Iris pigment epithelial cell (primary cell): ENCODE measurements at regions not wholly inside any gene's neighbourhood (a gene's known extent, or its start where the extent isn't known, plus 50 kb on each side); places are given as distances from the start of the nearest gene placed in this dataset.

ENCODE experiments used
- DNase-seq: peaks from one replicate; pipeline ENCODE4 v3.0.0-alpha.2; 2011; ENCODE audit warnings: low read depth

DNA sequence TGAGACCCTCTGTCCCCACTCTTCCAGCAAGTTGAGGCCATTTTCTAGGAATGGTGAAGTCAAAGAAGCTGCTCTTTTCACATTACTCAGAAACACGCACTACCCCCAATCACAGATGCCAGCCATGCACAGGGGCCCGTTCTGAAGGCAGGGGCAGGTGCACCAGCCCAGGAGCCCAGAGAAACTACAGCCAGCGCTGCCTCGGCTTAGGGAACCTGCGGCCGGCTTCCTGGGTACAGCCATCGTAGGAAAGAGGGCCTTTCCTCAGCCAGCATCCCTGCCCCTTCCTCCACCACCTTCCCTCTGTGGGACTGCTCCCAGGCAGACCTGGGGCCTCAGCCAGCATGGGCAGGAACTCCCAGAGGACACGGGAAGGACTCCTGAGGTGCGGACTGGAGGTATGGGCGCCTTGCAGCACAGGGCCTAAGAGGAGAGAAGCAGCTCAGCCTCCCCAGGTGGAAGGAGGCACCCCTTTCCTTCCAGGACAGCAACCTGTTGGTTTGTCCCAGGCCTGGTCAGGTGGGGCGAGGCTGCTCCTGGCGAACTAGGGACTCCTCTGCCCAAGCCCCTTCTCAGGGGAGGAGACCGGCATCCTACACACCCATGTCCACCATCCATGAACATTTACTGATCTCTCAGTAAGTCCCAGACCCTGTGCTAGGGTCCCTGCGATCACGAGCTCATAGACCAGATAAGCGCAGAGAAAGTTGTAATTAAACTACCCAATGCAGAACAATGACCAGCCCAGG is 99.0 kb upstream of the ID2 start:
- DNase-seq: no peak

DNA sequence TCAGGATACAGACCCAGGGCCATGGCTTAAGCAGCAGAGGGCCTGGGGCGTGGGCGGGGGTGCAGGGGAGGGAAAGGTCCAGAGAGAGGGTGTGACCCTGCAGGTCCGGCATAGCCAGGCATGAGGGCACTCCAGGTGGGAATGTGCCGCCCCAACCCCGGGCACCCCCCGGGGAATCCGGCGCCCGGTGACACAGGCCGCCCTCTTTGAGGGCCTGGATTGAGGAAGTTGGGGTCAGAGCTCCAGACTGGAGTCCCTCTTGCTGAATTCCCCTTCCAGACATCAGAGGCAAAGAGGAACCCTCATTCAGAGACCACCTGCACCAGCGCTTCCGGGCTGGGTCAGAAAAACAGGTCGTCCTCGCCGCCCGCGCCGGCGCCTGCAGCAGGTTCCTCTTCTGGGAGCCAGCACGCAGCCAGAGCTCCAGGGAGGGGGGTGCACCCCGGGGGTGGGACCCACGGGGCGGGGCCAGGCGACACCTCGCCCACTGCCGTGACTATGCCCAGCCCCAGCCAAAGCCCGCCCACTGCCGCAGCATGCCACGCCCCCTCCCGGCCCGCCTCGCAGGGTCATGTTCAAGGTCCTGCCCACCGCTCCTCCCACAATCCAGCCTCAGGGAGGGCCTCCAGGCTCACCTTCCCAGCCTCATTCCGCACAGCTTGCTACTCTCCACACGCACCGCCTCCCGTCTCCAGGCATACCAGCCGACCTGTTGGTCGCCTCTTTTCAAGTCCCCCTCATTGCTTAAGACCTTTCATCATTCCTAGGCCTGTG is 98.3 kb upstream of the ID2 start:
- DNase-seq: peak; percentile 68

DNA sequence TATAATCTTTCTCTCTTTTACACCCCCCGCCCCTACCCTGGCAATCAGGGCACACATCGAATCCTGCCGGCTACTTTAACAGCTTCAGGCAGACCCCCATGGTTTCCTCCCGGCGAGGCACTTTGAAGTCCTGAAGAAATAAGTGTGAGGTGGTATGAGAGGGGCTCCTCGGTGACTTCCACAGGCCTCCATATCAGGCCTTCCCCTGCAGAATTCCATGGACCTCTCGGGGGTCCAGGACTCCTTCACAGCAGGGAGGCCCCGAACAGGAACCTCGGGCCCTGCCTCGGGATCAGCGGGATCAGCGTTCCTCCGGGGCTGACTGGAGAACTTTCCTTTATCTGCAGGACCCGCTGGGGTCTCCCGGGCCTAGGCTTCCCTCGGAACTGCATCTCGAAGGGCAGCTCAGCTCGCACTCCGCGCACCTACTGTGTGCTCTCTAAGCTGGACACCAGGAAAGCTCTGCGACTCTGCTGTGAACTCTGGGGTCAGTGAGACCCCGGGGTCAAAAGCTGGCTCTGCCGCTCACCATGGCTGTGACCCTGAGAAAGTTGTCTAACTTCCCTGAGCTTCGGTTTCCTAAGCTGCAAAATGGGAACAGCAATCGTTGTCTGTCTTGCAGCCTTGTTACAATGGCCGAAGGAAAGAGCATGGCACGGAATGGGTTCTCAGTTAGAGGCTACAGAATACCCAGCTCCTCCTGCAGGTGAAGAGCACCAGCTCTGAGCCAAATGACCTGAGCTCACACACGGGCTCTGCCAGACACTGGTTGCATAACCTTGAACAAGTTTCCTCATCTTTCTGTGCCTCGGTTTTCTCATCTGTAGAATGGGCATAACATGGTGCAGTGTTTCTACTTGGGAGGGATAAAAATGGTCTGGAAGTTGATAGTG is 97.4 kb upstream of the ID2 start:
- DNase-seq: no peak

DNA sequence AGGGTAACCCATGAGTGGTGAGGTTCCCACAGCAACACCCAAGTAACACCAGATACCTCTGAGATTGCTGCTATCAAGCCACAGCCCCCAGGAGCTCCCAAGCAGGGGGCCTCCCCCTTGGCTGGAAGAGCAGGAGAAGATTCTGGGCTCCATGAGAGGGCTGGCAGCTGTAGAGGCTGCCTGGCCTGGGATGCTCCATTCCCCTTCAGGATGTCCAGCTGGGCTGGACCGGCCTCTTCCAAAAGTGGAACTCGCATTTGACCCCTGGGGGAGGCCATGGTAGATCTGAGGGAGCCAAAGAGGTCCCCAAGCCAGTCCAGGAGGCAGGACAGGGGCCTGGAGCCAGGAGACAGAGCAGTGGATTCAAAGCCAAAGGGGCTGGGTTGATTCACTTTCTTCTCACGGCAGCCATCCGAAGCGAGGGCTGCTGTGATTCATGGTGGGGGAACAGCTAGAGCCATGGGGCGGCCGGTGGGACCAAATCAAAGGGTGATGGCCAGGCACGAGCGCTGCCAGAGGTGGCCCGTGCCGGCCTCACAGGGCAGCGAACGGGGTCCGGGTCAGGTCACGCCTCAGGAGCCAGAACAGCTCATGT is 95.3 kb upstream of the ID2 start:
- no peak for DNase-seq

DNA sequence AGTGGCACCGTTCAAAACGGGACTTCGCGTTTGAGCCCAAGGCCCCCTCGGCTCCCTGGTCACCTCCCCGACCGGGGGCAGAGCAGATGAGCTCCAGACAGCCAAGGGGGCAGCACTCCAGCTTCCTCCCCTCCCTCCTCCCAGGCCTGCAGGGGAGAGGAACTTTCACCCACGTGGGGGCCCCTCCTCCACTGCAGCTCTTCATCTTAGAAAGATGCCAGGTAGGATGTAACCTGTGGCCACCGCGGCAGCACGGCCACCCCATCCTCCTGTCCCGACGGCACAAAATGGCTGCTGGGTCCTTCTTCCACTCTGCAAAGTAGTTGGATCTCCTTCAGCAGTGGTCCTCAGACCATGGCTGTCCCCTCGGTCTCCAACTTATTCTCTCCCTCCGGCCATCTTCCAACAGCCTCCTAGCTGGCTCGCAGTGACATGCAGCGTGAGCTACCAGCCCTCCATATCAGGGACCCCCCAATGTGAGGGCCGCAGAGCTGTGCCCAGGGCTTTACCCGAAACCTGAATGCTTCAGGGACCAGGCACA is 94.5 kb upstream of the ID2 start:
- DNase-seq: no peak

DNA sequence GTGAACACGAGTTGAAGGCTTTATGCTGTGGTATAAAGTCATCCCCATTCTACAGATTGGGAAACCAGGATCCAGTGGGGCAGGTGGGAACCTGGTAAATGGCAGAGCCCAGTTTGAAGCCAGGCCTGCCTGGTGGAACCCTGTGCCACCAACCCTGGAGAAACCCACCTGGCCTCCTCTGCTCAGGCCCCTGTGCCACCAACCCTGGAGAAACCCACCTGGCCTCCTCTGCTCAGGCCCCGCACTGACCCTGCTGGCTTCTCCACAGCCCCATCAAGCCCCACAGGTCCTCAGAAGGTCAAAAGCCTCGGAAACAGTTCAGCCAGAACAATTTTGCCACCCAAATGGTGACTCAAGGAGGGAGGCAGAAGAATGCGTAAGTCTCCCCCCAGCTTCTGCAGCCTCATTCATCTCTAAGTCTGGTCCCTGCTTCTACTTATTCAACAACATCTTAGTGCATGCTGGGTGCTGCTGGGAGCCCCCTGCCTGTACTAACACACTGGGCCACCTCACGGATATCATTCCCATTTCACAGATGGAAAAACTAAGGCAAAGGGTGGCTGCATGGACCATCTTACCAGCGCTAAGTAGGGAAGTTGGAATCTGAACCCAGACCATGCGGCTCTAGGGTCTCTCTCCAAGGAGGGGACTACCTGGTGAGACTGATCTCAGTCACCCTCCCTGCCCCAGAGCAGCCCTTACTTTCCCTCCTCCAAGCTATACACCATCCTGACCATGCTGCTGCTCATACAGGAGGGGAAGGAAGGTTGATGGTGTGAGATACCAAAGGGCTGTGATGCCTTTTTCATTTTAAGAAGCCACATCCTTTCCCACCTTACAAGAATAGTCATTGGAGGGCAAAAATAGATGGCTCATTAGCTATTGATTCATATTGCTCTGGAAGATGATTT is 93.7 kb upstream of the ID2 start:
- DNase-seq: no peak

DNA sequence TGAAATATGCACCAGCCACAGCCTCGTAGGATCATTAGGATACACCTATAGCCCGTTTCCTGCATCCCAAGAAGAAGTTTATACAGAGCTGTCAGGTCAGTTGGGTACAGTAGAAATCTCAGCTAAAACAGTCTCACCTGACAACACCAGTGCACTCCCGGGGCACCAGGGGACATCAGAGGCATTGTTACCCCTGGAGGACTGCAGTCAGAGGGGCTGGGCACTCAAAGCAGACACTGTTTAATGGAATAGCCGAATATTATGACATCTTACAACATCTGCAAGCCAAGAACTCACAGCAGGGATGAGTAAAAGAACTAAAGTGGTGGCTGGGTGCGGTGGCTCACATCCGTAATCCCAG is 93.0 kb upstream of the ID2 start:
- no peak for DNase-seq

DNA sequence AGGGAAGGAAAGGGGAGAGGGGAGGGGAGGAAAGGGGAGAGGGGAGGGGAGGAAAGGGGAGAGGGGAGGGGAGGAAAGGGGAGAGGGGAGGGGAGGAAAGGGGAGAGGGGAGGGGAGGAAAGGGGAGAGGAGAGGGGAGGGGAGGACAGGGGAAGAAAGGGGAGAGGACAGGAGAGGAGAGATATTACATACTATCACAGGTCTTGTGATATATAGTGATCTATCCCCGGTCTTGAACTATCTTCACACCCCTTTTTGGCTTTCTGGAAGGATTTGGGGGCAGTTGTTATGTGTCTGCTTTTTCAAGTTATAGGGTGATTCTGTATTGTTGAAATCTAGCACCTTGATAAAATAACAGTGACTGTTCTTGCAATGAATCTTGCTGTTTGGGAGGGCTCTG is 92.1 kb upstream of the ID2 start:
- no peak for DNase-seq

DNA sequence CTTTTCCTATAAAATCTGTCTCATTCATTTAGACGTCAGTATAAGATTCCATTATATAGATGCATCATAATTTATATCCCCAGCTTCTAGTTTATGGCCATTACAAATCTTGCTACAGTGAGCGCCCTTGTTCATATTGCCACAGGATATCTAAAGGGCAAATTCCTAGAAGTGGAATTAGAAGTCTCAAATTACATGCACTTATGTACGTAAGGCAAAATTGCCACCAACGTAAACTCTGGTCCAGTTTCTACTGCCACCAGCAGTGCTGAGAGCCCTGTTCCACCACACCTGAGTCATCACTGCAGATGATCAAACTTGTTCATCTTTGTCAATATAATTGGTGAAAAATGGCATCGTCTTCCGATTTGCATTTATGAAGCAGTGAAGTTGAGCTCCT is 90.9 kb upstream of the ID2 start:
- no peak for DNase-seq

DNA sequence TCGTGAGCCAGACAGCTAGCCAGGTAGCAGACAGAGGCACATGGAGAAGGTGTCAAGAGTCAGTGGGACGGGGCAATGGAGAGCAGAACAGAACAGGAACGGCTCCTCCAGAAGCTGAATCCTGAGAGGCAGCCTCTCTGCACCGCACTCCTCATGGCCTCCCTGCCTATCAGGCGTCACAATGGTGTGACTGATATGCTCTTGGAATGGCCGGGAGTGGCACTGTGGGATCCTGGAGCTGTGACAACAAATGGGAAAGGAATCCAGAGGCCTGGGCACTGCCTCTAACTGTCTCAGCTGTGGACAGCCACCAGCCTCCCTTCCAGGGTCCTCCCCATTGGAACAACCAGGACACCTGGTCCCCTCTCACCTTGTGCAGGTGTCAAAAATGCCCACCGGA is 89.1 kb upstream of the ID2 start:
- no peak for DNase-seq

DNA sequence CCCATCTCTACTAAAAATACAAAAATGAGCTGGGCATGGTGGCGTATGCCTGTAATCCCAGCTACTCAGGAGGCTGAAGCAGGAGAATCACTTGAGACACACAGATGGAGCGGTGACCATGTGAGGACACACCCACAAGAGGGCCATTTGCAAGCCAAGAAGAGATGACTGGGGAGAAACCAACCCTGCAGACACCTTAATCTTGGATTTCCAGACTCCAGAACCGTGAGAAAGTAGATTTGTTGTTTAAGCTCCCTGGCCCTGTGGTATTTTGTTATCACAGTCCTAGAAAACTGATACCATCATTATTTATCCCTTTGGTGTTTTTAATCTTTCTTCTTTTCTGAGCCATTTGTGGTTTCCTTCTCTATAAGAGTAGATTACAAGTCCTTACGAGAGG is 88.6 kb upstream of the ID2 start:
- no peak for DNase-seq

DNA sequence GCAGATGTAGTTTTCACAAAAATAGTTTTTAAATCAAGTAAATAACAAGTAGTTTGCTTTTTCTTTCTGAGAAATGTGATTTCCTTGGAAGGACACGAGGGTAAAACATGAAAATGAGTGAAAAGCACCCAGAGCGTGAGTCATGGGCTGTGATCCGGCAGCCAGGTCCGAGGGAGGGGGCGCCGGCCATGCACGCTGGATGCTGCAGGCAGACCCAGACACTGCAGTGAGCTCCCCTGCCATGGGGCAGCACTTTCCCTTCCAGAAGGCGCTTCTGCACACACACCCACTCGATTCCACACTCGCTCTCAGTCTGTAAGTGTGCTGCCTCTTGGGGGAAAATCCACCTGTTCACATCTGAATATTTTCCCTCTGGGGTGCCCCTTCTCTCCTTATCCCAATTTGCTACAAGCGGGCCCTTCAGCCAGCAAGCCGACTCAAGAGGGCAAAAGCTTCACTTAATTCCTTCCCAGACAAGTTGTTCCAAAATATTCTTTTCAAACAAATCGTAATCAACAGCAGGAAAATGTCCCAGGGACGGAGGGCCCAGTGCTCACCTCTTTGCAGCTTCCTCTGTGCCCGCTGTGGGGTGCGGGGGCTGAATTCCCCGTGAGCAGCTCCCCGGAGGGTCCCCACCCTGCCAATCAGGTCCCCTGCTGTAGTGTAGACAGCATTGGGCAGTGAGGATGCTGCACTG is 87.0 kb upstream of the ID2 start:
- peak; percentile 42 for DNase-seq

DNA sequence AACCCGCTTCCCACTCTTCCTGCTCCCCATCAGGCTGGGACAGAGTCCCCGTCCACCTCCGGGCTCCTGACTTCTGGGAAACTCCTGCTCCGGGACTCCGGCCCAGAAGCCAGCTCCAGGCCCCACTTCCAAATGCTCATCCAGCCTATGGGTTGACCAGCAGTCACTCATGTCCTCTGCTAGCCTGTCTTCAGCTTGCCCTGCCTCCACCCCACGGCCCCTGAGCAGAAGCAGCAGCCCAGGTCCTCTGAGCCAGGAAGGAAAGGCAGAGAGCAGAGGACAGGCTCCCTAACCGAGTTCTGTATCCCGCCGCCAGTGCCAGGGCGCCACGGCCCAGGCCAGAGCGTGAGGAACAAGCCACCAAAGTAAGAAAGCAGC is 86.4 kb upstream of the ID2 start:
- no peak for DNase-seq

DNA sequence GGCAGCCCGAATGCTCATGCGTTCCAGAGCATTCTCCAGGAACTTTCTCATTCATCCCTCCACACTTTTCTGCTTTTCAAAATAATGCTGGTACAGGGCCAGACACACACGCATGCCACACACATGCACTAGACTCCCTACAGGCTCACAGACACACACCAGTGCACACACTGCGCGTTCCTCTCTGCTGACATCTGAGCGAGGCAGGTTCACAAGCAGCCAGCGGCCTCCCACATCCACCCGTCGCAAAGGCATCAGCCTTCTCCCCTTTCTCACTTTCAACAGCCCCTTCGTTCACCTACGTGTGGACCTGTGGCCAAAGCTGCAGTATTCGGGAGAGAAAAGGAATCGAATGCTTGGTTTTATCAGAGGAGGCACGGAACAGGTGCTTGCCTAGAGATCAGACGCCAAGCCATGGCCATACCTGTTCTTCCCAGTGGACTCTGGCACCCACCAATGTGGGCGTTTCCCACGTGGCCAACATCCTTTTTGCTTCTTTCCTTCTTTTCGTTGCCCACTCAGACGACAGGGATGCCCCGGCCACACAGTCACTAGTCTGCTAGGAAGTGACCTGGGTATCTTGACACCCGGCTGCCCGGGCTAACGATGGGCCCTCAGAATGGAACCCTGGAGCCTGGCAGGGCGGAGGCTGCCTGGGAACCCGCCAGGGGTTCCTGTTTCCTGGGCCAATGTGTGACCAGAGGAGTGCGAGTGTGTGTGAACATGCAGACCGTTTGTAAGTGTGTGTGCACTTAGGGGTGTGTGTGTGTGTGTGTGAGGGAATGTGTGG is 85.8 kb upstream of the ID2 start:
- no peak for DNase-seq

DNA sequence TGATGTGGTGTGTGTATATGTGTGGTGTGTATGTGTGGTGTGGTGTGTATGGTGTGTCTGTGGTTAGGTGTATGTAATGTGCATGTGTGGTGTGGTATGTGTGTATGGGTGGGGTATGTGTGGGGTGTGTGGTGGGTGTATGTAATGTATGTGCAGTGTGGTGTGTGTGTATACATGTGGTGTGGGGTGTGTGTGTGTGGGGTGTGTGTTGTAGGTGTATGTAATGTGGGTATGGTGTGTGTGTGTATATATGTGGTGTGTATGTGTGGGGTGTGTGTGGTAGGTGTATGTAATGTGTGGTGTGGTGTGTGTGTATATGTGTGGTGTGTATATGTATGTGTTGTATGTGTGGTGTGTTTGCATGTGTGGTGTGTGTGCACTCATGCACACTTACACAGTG is 84.8 kb upstream of the ID2 start:
- DNase-seq: no peak

DNA sequence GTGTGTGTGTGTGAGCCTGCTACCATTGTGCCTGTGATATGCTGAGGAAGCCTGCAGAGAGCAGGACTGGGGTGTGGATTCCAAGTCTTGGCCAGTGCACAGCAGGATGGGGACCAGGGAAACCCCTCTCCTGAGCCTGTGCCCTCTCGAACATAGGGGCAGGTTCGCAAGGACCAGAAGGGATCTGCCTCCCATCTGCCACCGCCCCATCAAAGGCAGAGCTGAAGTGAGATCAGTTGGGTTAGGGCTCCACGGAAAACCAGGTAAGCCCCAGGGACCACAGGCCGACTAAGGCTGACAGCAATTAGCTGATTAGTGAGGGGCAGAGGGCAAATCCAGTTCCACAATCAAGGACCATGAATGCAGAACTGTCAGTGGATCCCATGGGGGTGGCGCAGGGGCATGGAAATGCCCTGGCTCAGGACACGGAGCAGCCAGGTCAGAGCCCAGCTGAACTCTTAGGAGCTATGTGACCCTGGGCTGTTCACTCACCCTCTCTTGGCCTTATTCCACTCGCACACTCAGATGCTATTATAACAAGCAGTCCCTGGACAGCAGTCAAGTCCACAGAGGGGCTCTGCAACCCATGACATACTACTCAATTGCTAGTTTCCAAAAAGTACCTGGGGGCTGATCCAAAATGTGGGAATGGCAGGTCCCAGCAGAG is 84.2 kb upstream of the ID2 start:
- DNase-seq: no peak

DNA sequence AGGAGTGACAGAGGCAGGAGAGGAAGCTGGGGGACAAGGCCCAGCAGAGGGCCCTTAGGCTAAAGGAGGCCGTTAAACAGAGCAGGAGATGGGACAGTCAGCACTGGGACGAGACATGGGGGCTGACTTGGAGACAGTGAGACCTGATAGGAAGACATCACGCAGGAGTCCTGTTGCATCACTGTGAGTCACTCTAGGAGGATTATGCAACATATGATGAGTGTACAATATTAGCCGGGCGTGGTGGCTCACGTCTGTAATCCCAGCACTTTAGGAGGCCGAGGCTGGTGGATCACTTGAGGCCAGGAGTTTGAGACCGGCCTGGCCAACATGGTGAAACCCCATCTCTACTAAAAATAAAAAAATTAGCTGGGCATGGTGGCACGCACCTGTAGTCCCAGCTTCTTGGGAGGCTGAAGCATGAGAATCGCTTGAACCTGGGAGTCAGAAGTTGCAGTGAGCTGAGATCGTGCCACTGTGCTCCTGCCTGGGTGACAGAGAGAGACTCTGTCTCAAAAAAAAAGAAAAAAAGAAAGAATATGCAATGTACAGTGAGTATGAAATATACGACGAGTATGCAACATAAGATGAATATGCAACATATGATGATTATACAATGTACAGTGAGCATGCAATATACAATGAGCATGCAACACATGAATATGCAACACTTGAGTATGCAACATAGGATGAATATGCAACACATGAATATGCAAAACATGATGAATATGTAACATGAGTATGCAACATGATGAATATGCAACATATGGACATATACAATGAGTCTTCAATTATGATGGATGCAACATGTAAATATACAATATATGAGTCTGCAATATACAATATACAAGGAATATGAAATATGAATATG is 83.3 kb upstream of the ID2 start:
- peak; percentile 96 for DNase-seq
